CD14-positive monocyte (primary cell): ENCODE measurements at regions not wholly inside any gene's neighbourhood (a gene's known extent, or its start where the extent isn't known, plus 50 kb on each side); places are given as distances from the start of the nearest gene placed in this dataset.

Experiments
- DNase-seq, 3 donors: peaks; one replicate each; pipeline ENCODE4 v3.0.0-alpha.2; 2011 to 2022
- H2AFZ ChIP-seq: 2 replicates; pipeline ENCODE4 v1.6.0; 2012; ENCODE audit warnings: mild to moderate bottlenecking, low read depth, low read length, inconsistent platforms; ENCODE audit not compliant: insufficient read depth, poor library complexity, severe bottlenecking
- H3K27ac ChIP-seq, 2 donors: 1 replicate in 1 of 2; 2 replicates in 1 of 2; pipeline ENCODE4 v1.5.1; 2012 to 2013; ENCODE audit warnings: low read length in 2 of 2, control low read depth in 1 of 2, inconsistent platforms in 1 of 2, low read depth in 1 of 2, mild to moderate bottlenecking in 1 of 2
- H3K27me3 ChIP-seq, 2 donors: one replicate each; pipeline versions ENCODE4 v1.6.0 to v1.6.1; 2011 to 2013; ENCODE audit warnings: low read length in 2 of 2; ENCODE audit not compliant: control insufficient read depth in 2 of 2, insufficient read depth in 2 of 2
- H3K36me3 ChIP-seq, 2 donors: replicated peaks in 1 of 2; 1 replicate in 1 of 2; 2 replicates in 1 of 2; pipeline versions ENCODE4 v1.5.1 to v1.6.1; 2012 to 2013; ENCODE audit warnings: low read length in 2 of 2, control low read depth in 1 of 2, inconsistent platforms in 1 of 2, mild to moderate bottlenecking in 1 of 2; ENCODE audit not compliant: insufficient read depth in 2 of 2, control insufficient read depth in 1 of 2
- H3K4me1 ChIP-seq, 2 donors: 1 replicate in 1 of 2; 2 replicates in 1 of 2; pipeline versions ENCODE4 v1.5.1 to v1.6.1; 2012 to 2013; ENCODE audit warnings: low read length in 2 of 2, control low read depth in 1 of 2, inconsistent platforms in 1 of 2, mild to moderate bottlenecking in 1 of 2, moderate library complexity in 1 of 2; ENCODE audit not compliant: insufficient read depth in 2 of 2, control insufficient read depth in 1 of 2
- H3K4me2 ChIP-seq: replicated peaks from 2 replicates; pipeline ENCODE3; 2012; ENCODE audit warnings: low read length, moderate library complexity, mild to moderate bottlenecking; ENCODE audit not compliant: poor library complexity, severe bottlenecking; ENCODE audit errors: extremely low read depth
- H3K4me3 ChIP-seq, 3 experiments: fragments of 200-600 bp in 1 of 3; sonication (generic) in 1 of 3; replicated peaks in 1 of 3; 1 replicate in 2 of 3; 2 replicates in 1 of 3; pipeline ENCODE4 v1.5.1; 2011 to 2013; ENCODE audit warnings: low read length in 3 of 3, mild to moderate bottlenecking in 3 of 3, control low read depth in 2 of 3, low read depth in 2 of 3, inconsistent platforms in 1 of 3, moderate library complexity in 1 of 3
- H3K79me2 ChIP-seq: 2 replicates; pipeline ENCODE4 v1.6.0; 2012; ENCODE audit warnings: mild to moderate bottlenecking, control low read depth, inconsistent platforms, low read length, moderate library complexity; ENCODE audit not compliant: insufficient read depth
- H3K9ac ChIP-seq: 2 replicates; pipeline ENCODE4 v1.6.0; 2017; ENCODE audit warnings: low read length, mild to moderate bottlenecking; ENCODE audit not compliant: insufficient read depth, poor library complexity, severe bottlenecking
- H3K9me3 ChIP-seq, 2 donors: replicated peaks in 1 of 2; 1 replicate in 1 of 2; 2 replicates in 1 of 2; pipeline versions ENCODE4 v1.5.1 to v1.6.1; 2012 to 2013; ENCODE audit warnings: low read length in 2 of 2, control low read depth in 1 of 2; ENCODE audit not compliant: control insufficient read depth in 1 of 2, insufficient read depth in 1 of 2
- H4K20me1 ChIP-seq: 2 replicates; pipeline ENCODE4 v1.6.0; 2012; ENCODE audit warnings: mild to moderate bottlenecking, low read length, control low read depth, moderate library complexity; ENCODE audit not compliant: insufficient read depth
- H3K27ac Mint-ChIP-seq, 7 donors: one replicate each; pipeline ENCODE4 v1.8.0; 2020; ENCODE audit warnings: mild to moderate bottlenecking in 7 of 7, mixed read lengths in 7 of 7, moderate library complexity in 6 of 7, inconsistent platforms in 2 of 7
- H3K27me3 Mint-ChIP-seq, 3 donors: one replicate each; pipeline ENCODE4 v1.8.0; 2021 to 2022; ENCODE audit warnings: low read depth in 3 of 3, mild to moderate bottlenecking in 3 of 3, mixed read lengths in 3 of 3, moderate library complexity in 3 of 3, inconsistent platforms in 1 of 3
- H3K36me3 Mint-ChIP-seq, 2 donors: one replicate each; pipeline ENCODE4 v1.8.0; 2020; ENCODE audit warnings: mixed read lengths in 2 of 2, inconsistent platforms in 1 of 2, mild to moderate bottlenecking in 1 of 2
- H3K4me1 Mint-ChIP-seq: one replicate; pipeline ENCODE4 v1.8.0; 2020; ENCODE audit warnings: mild to moderate bottlenecking, mixed read lengths
- H3K4me3 Mint-ChIP-seq, 2 donors: one replicate each; pipeline ENCODE4 v1.8.0; 2020; ENCODE audit warnings: mild to moderate bottlenecking in 2 of 2, mixed read lengths in 2 of 2, moderate library complexity in 1 of 2
- H3K9me3 Mint-ChIP-seq, 7 donors: one replicate each; pipeline ENCODE4 v1.8.0; 2020 to 2022; ENCODE audit warnings: mixed read lengths in 7 of 7, mild to moderate bottlenecking in 6 of 7, moderate library complexity in 6 of 7, inconsistent platforms in 2 of 7
- WGBS: methylation state at CpG from one replicate; pipeline ENCODE4 v1.1.5; 2013; ENCODE audit warnings: missing lambda C conversion rate; ENCODE audit not compliant: insufficient coverage; 5-methylcytosine and 5-hydroxymethylcytosine counted together
- intact Hi-C, 2 donors: fragments of 100-400 bp; cut with micrococcal nuclease; formaldehyde crosslinking; loops; one replicate each; pipeline versions ENCODE4 v1.15.0 to v1.15.1; 2023
- TF ChIP-seq, protein P1 (sequence below): fragments of 200-600 bp; IDR thresholded peaks from one replicate; pipeline ENCODE4 v1.8.0; 2022; ENCODE audit warnings: antibody characterized with exemption, mild to moderate bottlenecking

- intact Hi-C loops = no loop called here
- no peak overlapping the region for H2AFZ ChIP-seq
- no peaks in the 10 kb centered on the region for H3K27me3 Mint-ChIP-seq
Observed at GRCh38 chr5:93245226-93245625, 335.8 kb downstream of the NR2F1-AS1 start.

DNA sequence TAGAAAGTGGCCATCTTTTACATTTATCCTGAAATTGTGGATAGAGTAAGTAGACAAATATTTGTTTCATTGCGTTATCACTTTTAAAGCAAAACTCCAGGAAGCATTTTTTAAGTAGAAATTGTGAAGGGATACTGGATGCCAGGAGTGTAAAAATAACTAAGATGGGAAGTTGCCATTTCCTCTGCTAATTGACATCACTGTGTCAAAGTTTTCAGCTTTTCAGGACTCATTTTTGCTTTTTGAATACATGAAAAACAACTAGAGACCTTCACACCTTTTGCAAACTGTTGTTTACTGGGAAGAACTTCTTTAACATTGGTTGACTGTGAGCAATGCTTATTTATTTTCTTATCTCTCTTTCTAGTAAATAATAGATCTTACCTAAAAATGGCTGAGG is 337.5 kb downstream of the NR2F1-AS1 start:
- WGBS = no CpG with 5 or more reads among the region's 1 CpG
- intact Hi-C loops = no loop called here
- H3K27me3 ChIP-seq = no peaks in the 10 kb centered on the region
- no peak overlapping the region for H3K9ac ChIP-seq
- no peak overlapping the region for H3K4me3 Mint-ChIP-seq
- H3K27ac Mint-ChIP-seq = no peak overlapping the region
- TF ChIP-seq, protein P1, sequence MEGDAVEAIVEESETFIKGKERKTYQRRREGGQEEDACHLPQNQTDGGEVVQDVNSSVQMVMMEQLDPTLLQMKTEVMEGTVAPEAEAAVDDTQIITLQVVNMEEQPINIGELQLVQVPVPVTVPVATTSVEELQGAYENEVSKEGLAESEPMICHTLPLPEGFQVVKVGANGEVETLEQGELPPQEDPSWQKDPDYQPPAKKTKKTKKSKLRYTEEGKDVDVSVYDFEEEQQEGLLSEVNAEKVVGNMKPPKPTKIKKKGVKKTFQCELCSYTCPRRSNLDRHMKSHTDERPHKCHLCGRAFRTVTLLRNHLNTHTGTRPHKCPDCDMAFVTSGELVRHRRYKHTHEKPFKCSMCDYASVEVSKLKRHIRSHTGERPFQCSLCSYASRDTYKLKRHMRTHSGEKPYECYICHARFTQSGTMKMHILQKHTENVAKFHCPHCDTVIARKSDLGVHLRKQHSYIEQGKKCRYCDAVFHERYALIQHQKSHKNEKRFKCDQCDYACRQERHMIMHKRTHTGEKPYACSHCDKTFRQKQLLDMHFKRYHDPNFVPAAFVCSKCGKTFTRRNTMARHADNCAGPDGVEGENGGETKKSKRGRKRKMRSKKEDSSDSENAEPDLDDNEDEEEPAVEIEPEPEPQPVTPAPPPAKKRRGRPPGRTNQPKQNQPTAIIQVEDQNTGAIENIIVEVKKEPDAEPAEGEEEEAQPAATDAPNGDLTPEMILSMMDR = no peak
- H3K27me3 Mint-ChIP-seq = no peaks in the 10 kb centered on the region
- H3K4me3 ChIP-seq = no peak overlapping the region
- no peaks in the 10 kb centered on the region for H3K36me3 ChIP-seq
- no peak overlapping the region for H3K27ac ChIP-seq
- H3K4me1 Mint-ChIP-seq = no peaks in the 10 kb centered on the region
- no peak for DNase-seq
- H4K20me1 ChIP-seq = no peaks in the 10 kb centered on the region
- peaks cover 0 to 7% (median 2%) of the 10 kb centered on the region in 7 donors for H3K9me3 Mint-ChIP-seq
- no peaks in the 10 kb centered on the region for H3K36me3 Mint-ChIP-seq
- no peak overlapping the region for H2AFZ ChIP-seq
- no peaks in the 10 kb centered on the region for H3K4me1 ChIP-seq
- H3K9me3 ChIP-seq = peaks cover 0 to 3% of the 10 kb centered on the region in 2 donors
- H3K79me2 ChIP-seq = no peaks in the 10 kb centered on the region
- H3K4me2 ChIP-seq = no peak overlapping the region

More at GRCh38 chr5:93245226-93245625, 335.8 kb downstream of the NR2F1-AS1 start:
- no peak overlapping the region for H3K4me3 Mint-ChIP-seq
- TF ChIP-seq, protein P1 = no peak
- H3K36me3 Mint-ChIP-seq = no peaks in the 10 kb centered on the region
- H3K9me3 ChIP-seq = peaks cover 0 to 2% of the 10 kb centered on the region in 2 donors
- 80% methylated on average over 3 of the region's 3 CpGs for WGBS
- no peaks in the 10 kb centered on the region for H3K4me1 ChIP-seq
- H3K9ac ChIP-seq = no peak overlapping the region
- no peaks in the 10 kb centered on the region for H3K4me1 Mint-ChIP-seq
- H3K27ac Mint-ChIP-seq = no peak overlapping the region
- peaks cover 0 to 3% (median 1%) of the 10 kb centered on the region in 7 donors for H3K9me3 Mint-ChIP-seq
- H3K4me2 ChIP-seq = no peak overlapping the region
- no peaks in the 10 kb centered on the region for H3K27me3 ChIP-seq
- no peaks in the 10 kb centered on the region for H3K36me3 ChIP-seq
- no peaks in the 10 kb centered on the region for H3K79me2 ChIP-seq
- H3K27ac ChIP-seq = no peak overlapping the region
- DNase-seq = no peak
- H3K4me3 ChIP-seq = no peak overlapping the region
- H4K20me1 ChIP-seq = no peaks in the 10 kb centered on the region
